ENCODE measurements at regions not wholly inside any gene's neighbourhood (a gene's known extent, or its start where the extent isn't known, plus 50 kb on each side); places are given as distances from the start of the nearest gene placed in this dataset.
"Not testable (repeated sequence)": the region's sequence is repeated elsewhere in the genome, so short reads cannot be mapped to it uniquely, and the experiment has no call there.

GRCh38 chr13:61136093-61136492 lies 279.6 kb downstream of the PCDH20 start:
- no peak for DNase-seq

DNA sequence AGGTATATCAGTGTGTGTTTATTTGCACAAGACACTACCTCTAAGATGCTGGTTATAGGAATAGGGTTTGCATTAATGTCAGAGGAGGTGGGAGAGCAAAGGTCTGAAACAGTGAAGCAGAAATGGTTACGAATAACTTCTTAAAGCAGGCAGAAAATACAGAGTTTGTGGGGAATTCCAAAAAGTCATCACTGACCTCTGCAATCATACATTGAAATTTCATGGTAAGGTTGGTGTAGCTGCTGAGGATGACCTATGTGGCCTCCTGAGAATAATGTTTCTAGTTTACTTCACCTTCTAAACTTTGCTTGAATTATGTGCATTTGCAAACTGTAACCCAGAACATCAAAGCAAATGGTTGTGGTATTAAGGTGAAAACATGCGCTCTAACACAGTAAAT lies 280.1 kb downstream of the PCDH20 start:
- DNase-seq: no peak

DNA sequence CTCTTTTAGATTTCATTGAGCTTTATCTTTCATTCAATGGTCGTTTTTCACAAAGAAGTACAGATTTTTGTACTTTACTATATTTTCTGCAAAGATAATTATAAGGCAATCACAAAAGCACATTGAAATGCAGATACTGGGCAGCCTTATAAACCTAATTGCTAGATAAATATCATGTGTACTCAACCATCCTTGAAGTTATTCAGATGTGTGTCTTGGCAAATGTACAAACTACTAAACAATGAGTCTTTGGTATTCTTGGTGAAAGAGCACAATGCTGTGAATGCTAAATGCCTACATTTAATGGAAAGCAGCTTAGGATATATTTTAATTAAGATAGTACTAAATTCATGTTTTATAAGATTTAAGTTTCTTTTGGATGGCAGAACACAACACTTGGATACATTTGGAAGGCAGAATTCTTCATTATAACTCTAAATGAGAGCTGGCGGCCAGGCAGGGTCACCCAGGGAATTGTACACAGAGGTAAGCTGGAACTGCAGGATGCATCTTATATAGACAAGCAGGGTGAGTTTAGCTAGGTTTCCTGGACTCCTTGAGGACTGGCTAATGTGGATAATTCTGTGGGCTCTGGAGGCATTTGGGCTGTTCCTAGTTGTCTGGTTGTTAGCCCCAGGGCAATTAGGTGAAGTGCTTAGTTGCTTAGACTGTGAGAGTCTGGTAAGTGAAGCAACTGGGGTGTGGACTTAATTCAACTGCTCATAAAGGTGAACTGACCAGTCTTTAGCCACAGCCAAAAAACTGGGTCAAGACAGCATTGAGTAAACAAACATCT lies 286.6 kb downstream of the PCDH20 start:
- DNase-seq: no peak

DNA sequence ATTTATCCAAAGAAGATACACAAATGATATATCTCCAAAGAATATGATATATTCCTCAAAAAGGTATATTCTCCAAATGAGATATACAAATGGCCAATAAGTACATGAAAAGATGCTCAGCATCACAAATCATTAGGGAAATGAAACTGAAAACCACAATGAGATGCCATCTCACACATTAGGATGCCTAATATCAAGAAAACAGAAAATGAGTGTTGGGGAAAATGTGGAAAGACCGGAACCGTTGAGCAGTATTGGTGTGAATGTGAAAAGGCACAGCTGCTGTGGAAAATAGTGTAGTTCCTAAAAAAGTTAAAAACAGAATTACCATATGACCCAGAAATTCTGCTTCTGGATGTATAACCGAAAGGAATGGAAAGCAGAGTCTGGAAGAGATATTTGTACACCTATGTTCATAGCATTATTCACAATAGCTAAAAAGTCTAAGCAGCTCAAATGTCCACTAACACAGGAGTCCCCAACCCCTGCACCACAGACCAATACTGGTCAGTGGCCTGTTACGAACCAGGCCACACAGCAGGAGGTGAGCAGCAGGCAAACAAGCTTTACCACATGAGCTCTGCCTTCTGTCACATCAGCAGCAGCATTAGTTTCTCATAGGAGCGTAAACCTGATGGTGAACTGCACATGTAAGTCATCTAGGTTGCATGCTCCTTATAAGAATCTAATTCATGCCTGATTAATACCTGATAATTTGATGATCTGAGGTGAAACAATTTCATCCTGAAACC lies 291.9 kb downstream of the PCDH20 start:
- DNase-seq: no peak

GRCh38 chr13:61113140-61113658 lies 302.4 kb downstream of the PCDH20 start:
- no peak for DNase-seq

- DNase-seq: no peak
These were observed 304.1 kb downstream of the PCDH20 start for GRCh38 chr13:61111529-61111928.

DNA sequence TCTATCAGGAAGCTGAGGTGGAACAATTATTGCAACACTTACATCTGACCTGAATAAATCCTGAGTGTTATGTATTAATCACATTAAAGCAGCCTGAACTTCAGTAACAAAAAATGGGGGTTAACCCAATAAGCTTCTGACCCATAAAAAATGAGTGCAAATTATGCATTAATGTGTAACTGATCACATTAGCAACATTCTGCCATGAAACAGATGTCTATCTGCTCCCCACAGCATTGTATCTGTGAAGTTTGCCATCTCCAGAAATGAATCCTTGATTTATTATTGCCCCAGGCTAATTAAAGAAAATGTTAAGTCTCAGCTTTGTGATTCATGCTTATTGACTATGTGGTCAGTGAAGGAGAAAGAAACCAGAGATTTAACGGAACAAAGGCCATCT lies 304.9 kb downstream of the PCDH20 start:
- no peak for DNase-seq

GRCh38 chr13:61109741-61110140 lies 305.9 kb downstream of the PCDH20 start:
- DNase-seq: no peak

DNA sequence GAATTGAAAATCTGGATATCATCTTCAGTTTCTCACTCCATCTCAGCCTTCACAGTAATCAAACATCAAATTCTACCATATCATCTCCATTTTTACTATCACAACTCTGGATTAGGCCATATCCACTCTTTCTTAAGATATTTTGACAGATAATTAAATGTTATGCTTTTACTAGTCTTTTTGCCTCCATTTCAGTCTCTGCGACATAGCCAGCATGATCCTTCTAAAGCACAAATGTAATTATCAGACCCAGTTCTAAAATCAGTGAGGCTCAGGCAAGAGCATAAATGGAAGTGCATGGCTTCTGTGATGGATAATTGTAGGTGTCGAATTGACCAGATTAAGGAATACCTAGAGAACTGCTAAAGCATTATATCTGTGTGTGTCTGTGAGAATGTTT lies 307.7 kb downstream of the PCDH20 start:
- DNase-seq: no peak

DNA sequence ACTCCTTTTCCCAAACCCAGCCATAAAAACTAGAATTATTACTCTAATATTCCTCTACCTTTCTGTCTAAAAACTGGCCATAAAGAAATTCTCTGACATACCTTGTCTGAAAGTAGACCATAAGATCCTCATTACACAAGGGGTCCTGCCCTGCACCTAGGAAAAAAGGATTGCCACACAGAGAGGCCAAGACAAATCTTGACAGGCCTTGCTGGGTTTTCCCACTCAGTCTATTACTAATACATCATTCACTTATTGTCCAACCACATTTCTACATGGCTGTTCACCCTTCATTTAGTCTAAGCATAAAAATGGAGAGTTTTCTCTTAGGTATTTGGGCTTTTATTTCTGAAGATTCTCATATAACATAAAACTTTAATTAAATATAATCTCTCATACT lies 319.8 kb downstream of the PCDH20 start:
- DNase-seq: no peak

GRCh38 chr13:61094865-61095264 lies 320.8 kb downstream of the PCDH20 start:
- no peak for DNase-seq

DNA sequence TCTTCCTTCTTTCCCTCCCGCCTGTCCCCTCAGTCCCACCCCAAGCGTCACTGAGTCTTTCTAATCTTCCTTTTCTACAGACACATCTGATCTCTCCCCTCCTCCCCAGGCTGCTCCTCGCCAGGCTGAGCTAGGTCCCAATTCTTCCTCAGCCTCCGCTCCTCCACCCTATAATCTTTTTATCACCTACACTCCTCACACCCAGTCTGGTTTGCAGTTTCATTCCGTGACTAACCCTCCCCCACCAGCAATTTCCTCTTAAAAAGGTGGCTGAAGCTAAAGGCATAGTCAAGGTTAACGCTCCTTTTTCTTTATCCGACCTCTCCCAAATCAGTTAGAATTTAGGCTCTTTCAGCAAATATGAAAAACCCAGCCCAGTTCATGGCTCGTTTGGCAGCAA lies 325.8 kb downstream of the PCDH20 start:
- not testable (repeated sequence) for DNase-seq

DNA sequence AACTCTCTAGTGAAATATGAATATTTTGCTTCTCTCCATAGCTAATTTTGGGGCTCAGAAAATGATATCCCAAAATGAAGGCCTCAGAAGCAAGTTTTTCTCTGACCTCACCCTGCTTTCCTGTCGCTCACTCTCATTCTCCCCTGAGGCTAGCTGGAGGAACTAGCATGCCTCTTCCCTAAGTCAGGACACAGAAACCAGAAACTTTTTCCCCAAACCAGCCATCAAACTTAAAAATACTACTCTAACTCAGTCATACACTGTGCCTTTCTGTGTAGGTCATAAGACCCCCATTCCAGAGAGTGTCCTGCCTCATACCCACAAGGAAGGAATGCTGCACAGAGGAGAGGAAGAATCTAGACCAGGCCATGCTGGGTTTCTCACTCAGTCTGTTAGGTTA lies 329.6 kb downstream of the PCDH20 start:
- no peak for DNase-seq

- no peak for DNase-seq
These were observed 330.7 kb downstream of the PCDH20 start for GRCh38 chr13:61084988-61085387.

- no peak for DNase-seq
These were observed 336.5 kb downstream of the PCDH20 start for GRCh38 chr13:61078976-61079770.

DNA sequence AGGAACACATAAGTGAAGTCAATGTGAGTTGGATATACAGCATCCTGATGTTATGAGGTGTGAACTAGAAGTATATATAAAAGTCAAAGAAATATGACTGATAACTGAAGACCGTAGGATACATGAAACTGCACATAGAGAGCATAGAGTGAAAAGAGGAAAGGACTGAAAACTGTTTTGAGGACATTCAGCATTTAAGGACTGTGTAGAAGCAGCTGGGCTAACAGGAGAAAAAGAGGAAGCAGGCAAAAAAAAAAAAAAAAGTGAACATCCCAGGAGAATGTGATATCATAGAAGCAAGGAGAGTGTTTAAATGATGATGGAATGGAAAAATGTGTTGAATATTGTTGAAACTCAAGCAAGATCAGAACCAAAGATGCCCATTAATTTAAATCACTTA lies 363.5 kb downstream of the PCDH20 start:
- DNase-seq: no peak

- DNase-seq: no peak
These were observed 370.4 kb downstream of the PCDH20 start for GRCh38 chr13:61045251-61045650.

DNA sequence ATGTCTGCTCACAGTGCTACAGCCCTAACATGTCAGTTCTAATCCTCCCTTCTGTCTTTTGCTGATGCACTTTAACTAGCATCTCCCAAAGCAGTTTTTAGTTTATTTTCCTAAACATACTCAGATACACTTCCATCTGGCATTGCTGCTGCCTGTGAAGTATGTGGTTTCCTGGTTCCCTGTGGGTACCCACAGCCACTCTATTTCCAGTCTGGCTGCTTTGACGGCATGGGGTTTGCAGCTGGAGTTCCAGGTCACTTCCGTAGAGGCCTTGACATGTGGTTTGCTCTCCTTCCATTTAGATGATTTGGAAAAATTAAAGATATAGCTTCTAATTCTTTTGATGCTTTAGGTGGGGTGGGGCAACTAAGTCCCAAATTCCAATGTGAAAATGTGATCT lies 375.5 kb downstream of the PCDH20 start:
- no peak for DNase-seq

- no peak for DNase-seq
These were observed 376.3 kb downstream of the PCDH20 start for GRCh38 chr13:61039302-61039701.

DNA sequence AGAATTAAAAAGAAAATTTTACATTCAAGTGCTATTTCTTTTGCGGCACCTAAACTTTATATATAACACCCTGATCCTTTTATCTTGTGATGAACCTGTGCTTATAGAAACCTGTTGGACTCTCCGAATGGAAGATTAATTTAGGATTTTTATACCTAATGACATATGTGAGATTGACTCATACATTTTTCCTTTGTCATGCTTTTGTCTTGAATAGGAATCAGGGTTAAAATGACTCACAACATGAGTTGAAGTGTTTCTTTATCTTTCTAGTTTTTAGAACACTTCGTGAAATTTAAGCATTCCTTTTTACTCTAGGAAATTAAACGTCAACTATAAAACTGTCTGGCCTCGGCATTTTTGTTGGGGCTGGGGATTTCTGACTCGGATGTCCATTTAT lies 378.9 kb downstream of the PCDH20 start:
- no peak for DNase-seq

GRCh38 chr13:61030445-61030844 lies 385.2 kb downstream of the PCDH20 start:
- DNase-seq: no peak

- DNase-seq: no peak
These were observed 386.6 kb downstream of the PCDH20 start for GRCh38 chr13:61029064-61029463.

DNA sequence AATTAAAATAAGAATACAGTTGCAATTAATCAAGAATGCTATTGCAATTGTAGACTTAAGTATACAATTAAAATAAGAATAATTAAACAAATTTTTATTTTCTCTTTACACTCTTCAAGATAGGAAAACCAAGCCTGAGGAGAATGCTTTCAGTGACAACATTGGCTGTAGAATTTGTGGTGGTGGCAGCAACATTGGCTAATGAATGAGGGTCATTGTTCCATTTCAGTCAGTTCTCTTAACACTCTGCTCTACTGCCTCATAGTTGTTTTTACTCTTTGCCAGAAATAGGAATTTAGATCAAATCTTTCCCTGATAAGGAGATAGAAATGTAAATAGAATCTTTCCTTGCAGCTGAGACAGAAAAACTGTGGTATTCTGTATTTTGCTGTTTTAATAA lies 391.6 kb downstream of the PCDH20 start:
- DNase-seq: no peak
